ENCODE measurements at regions not wholly inside any gene's neighbourhood (a gene's known extent, or its start where the extent isn't known, plus 50 kb on each side); places are given as distances from the start of the nearest gene placed in this dataset.

- CTCF ChIA-PET, result no interaction called here
- DNase-seq, result no peak
- Mint-ChIP-seq H3K4me3 (no peak overlapping the region), H3K9me3 (ENCODE audit: insufficient read depth) (no peaks in the 10 kb centered on the region), H3K27ac (no peak overlapping the region), H3K4me1 (no peaks in the 10 kb centered on the region), H3K27me3 (no peaks in the 10 kb centered on the region)
- H3K36me3 ChIP-seq (replicated peaks in 1 of 2; ENCODE audit: control extremely low read depth in 1 of 2, control insufficient read depth in 1 of 2, extremely low read depth in 1 of 2, insufficient read depth in 2 of 2, low read length in 1 of 2), result no peaks in the 10 kb centered on the region
- H3K9me3 ChIP-seq (ENCODE audit: control extremely low read depth in 1 of 3, control insufficient read depth in 2 of 3, insufficient read depth in 1 of 3, low read length in 2 of 3), result peaks cover 0 to 39% (median 0%) of the 10 kb centered on the region in 3 donors
- intact Hi-C loops (cut with micrococcal nuclease), result no loop called here
- WGBS (ENCODE audit: insufficient coverage), result 84% methylated on average over 13 of the region's 13 CpGs
- H3K9ac ChIP-seq (ENCODE audit: low read length), result no peak overlapping the region
- no peak overlapping the region for H3K4me3 ChIP-seq (ENCODE audit: control extremely low read depth in 1 of 5, extremely low read depth in 1 of 5, insufficient read depth in 1 of 5, low read depth in 2 of 5, low read length in 4 of 5)
- no peaks in the 10 kb centered on the region for H4K20me1 ChIP-seq (ENCODE audit: control insufficient read depth, insufficient read depth, low read length, poor library complexity, severe bottlenecking)
- no peak for ATAC-seq (ENCODE audit: low read depth)
- H3K4me1 ChIP-seq (ENCODE audit: control insufficient read depth in 2 of 2, insufficient read depth in 2 of 2, low read length in 2 of 2), result no peaks in the 10 kb centered on the region
- H3K4me2 ChIP-seq (replicated peaks; ENCODE audit: low read depth, low read length, poor library complexity, severe bottlenecking), result no peak overlapping the region
- H3K27me3 ChIP-seq (replicated peaks in 1 of 4; ENCODE audit: control extremely low read depth in 1 of 4, control insufficient read depth in 3 of 4, insufficient read depth in 4 of 4, low read length in 3 of 4), result peaks cover 0 to 8% (median 0%) of the 10 kb centered on the region in 4 experiments
- no peaks in the 10 kb centered on the region for H3K79me2 ChIP-seq (ENCODE audit: control insufficient read depth, insufficient read depth, low read length)
- H3K27ac ChIP-seq (ENCODE audit: low read length in 2 of 2), result no peak overlapping the region
- POLR2A ChIA-PET, result no interaction called here
- H2AFZ ChIP-seq (ENCODE audit: insufficient read depth, low read depth, low read length, poor library complexity, severe bottlenecking), result no peak overlapping the region
- no peak for TF ChIP-seq EZH2 (IDR thresholded peaks at IDR 0.05; ENCODE audit: borderline replicate concordance, insufficient read depth, low read depth, low read length, poor library complexity, severe bottlenecking)
- no peak for TF ChIP-seq CTCF (IDR thresholded peaks at IDR 0.05)
These were observed 194.0 kb downstream of the NPHP4 start for GRCh38 chr1:5798151-5798730.

GRCh38 chr1:5796028-5796427 lies 196.2 kb downstream of the NPHP4 start:
- CTCF ChIA-PET, result no interaction called here
- no peaks in the 10 kb centered on the region for H3K36me3 ChIP-seq (replicated peaks in 1 of 2; ENCODE audit: control extremely low read depth in 1 of 2, control insufficient read depth in 1 of 2, extremely low read depth in 1 of 2, insufficient read depth in 2 of 2, low read length in 1 of 2)
- H3K27ac ChIP-seq (ENCODE audit: low read length in 2 of 2), result no peak overlapping the region
- H3K4me3 ChIP-seq (ENCODE audit: control extremely low read depth in 1 of 5, extremely low read depth in 1 of 5, insufficient read depth in 1 of 5, low read depth in 2 of 5, low read length in 4 of 5), result no peak overlapping the region
- intact Hi-C loops (cut with micrococcal nuclease), result no loop called here
- Mint-ChIP-seq H3K27ac (no peak overlapping the region), H3K4me3 (no peak overlapping the region), H3K27me3 (peaks cover under 1% of the 10 kb centered on the region), H3K4me1 (no peaks in the 10 kb centered on the region), H3K9me3 (ENCODE audit: insufficient read depth) (no peaks in the 10 kb centered on the region)
- no peak for TF ChIP-seq CTCF (IDR thresholded peaks at IDR 0.05)
- TF ChIP-seq EZH2 (IDR thresholded peaks at IDR 0.05; ENCODE audit: borderline replicate concordance, insufficient read depth, low read depth, low read length, poor library complexity, severe bottlenecking), result no peak
- WGBS (ENCODE audit: insufficient coverage), result 73% methylated on average over 2 of the region's 2 CpGs
- peaks cover 0 to 32% (median 0%) of the 10 kb centered on the region in 3 donors for H3K9me3 ChIP-seq (ENCODE audit: control extremely low read depth in 1 of 3, control insufficient read depth in 2 of 3, insufficient read depth in 1 of 3, low read length in 2 of 3)
- no peak overlapping the region for H3K9ac ChIP-seq (ENCODE audit: low read length)
- POLR2A ChIA-PET, result no interaction called here
- ATAC-seq (ENCODE audit: low read depth), result no peak
- H3K4me2 ChIP-seq (replicated peaks; ENCODE audit: low read depth, low read length, poor library complexity, severe bottlenecking), result no peak overlapping the region
- H2AFZ ChIP-seq (ENCODE audit: insufficient read depth, low read depth, low read length, poor library complexity, severe bottlenecking), result no peak overlapping the region
- no peak for DNase-seq
- H4K20me1 ChIP-seq (ENCODE audit: control insufficient read depth, insufficient read depth, low read length, poor library complexity, severe bottlenecking), result no peaks in the 10 kb centered on the region
- H3K27me3 ChIP-seq (replicated peaks in 1 of 4; ENCODE audit: control extremely low read depth in 1 of 4, control insufficient read depth in 3 of 4, insufficient read depth in 4 of 4, low read length in 3 of 4), result peaks cover 0 to 8% (median 0%) of the 10 kb centered on the region in 4 experiments
- no peaks in the 10 kb centered on the region for H3K4me1 ChIP-seq (ENCODE audit: control insufficient read depth in 2 of 2, insufficient read depth in 2 of 2, low read length in 2 of 2)
- H3K79me2 ChIP-seq (ENCODE audit: control insufficient read depth, insufficient read depth, low read length), result no peaks in the 10 kb centered on the region
